GM19372 (cell line): ENCODE measurements at regions not wholly inside any gene's neighbourhood (a gene's known extent, or its start where the extent isn't known, plus 50 kb on each side); places are given as distances from the start of the nearest gene placed in this dataset.

Source experiments
- ATAC-seq: cut with Tn5 transposase; IDR thresholded peaks from one replicate; pipeline ENCODE4 v1.9.1; 2021; ENCODE audit warnings: mild to moderate bottlenecking, low read depth, moderate library complexity; ENCODE audit not compliant: unreplicated experiment

GRCh38 chr18:29328932-29329331 is 1152.0 kb upstream of the CDH2 start:
- ATAC-seq = no peak

GRCh38 chr18:29326214-29326613 is 1149.3 kb upstream of the CDH2 start:
- no peak for ATAC-seq

- ATAC-seq = no peak
Measured at GRCh38 chr18:29321561-29321960, 1144.6 kb upstream of the CDH2 start.

GRCh38 chr18:29313312-29313711 is 1136.4 kb upstream of the CDH2 start:
- ATAC-seq = no peak

- ATAC-seq = no peak
Measured at GRCh38 chr18:29311580-29311979, 1134.7 kb upstream of the CDH2 start.

- no peak for ATAC-seq
Measured at GRCh38 chr18:29309366-29309765, 1132.4 kb upstream of the CDH2 start.

- no peak for ATAC-seq
Measured at GRCh38 chr18:29307982-29308381, 1131.1 kb upstream of the CDH2 start.

GRCh38 chr18:29307231-29307630 is 1130.3 kb upstream of the CDH2 start:
- ATAC-seq = no peak

- no peak for ATAC-seq
Measured at GRCh38 chr18:29305516-29305915, 1128.6 kb upstream of the CDH2 start.

- ATAC-seq = no peak
Measured at GRCh38 chr18:29301048-29301447, 1124.1 kb upstream of the CDH2 start.

- no peak for ATAC-seq
Measured at GRCh38 chr18:29285471-29285870, 1108.5 kb upstream of the CDH2 start.

- ATAC-seq = no peak
Measured at GRCh38 chr18:29271501-29271900, 1094.6 kb upstream of the CDH2 start.

GRCh38 chr18:29259838-29260237 is 1082.9 kb upstream of the CDH2 start:
- no peak for ATAC-seq

GRCh38 chr18:29254123-29254522 is 1077.2 kb upstream of the CDH2 start:
- no peak for ATAC-seq

- no peak for ATAC-seq
Measured at GRCh38 chr18:29251681-29252080, 1074.8 kb upstream of the CDH2 start.

GRCh38 chr18:29250843-29251242 is 1073.9 kb upstream of the CDH2 start:
- ATAC-seq = no peak

- ATAC-seq = no peak
Measured at GRCh38 chr18:29250259-29250658, 1073.3 kb upstream of the CDH2 start.

GRCh38 chr18:29248805-29249204 is 1071.9 kb upstream of the CDH2 start:
- ATAC-seq = no peak

- ATAC-seq = no peak
Measured at GRCh38 chr18:29241199-29241598, 1064.3 kb upstream of the CDH2 start.

- ATAC-seq = no peak
Measured at GRCh38 chr18:29234751-29235150, 1057.8 kb upstream of the CDH2 start.

- ATAC-seq = no peak
Measured at GRCh38 chr18:29226213-29226612, 1049.3 kb upstream of the CDH2 start.

- ATAC-seq = no peak
Measured at GRCh38 chr18:29225351-29225750, 1048.4 kb upstream of the CDH2 start.

- ATAC-seq = no peak
Measured at GRCh38 chr18:29218091-29218490, 1041.2 kb upstream of the CDH2 start.
